ENCODE measurements at regions not wholly inside any gene's neighbourhood (a gene's known extent, or its start where the extent isn't known, plus 50 kb on each side); places are given as distances from the start of the nearest gene placed in this dataset.

GRCh38 chr1:47627471-47628370 lies 189.9 kb downstream of the FOXD2 start:
- Histone ChIP-seq H3K27me3 (no peaks in the 10 kb centered on the region), H3K4me3 (no peak overlapping the region)
- no peak for DNase-seq

GRCh38 chr1:47629201-47629600 lies 191.4 kb downstream of the FOXD2 start:
- ATAC-seq (no peak), DNase-seq (no peak), FAIRE-seq (no peak)
- no peaks in the 10 kb centered on the region for H3K27me3 ChIP-seq
- H3K27ac ChIP-seq, result no peak overlapping the region
- intact Hi-C loops (cut with DNase I), result no loop called here
- no peaks in the 10 kb centered on the region for H3K36me3 ChIP-seq
- H3K4me1 ChIP-seq, result no peaks in the 10 kb centered on the region
- H3K9me3 ChIP-seq, result no peaks in the 10 kb centered on the region
- WGBS, 2 donors, result 87 to 92% methylated on average over 3 of the region's 3 CpGs
- no peak for TF ChIP-seq CTCF (IDR thresholded peaks at IDR 0.05)
- H3K4me3 ChIP-seq, result no peak overlapping the region

More at GRCh38 chr1:47627471-47628370, 189.9 kb downstream of the FOXD2 start:
- no peaks in the 10 kb centered on the region for H3K9me3 ChIP-seq
- H3K27ac ChIP-seq, result no peak overlapping the region
- no peak for ATAC-seq
- H3K4me1 ChIP-seq, result no peaks in the 10 kb centered on the region
- H3K36me3 ChIP-seq, result no peaks in the 10 kb centered on the region
- intact Hi-C loops (cut with DNase I), result no loop called here
- no peak for FAIRE-seq
- WGBS, 2 donors, result 73 to 74% methylated on average over 20 to 23 of the region's 23 CpGs
- no peak for TF ChIP-seq CTCF (IDR thresholded peaks at IDR 0.05)

GRCh38 chr1:47630346-47630745 lies 192.5 kb downstream of the FOXD2 start:
- H3K4me3 ChIP-seq, result no peak overlapping the region
- no peaks in the 10 kb centered on the region for H3K27me3 ChIP-seq
- DNase-seq (no peak), ATAC-seq (no peak), FAIRE-seq (no peak)
- TF ChIP-seq CTCF (IDR thresholded peaks at IDR 0.05), result no peak
- WGBS, 2 donors, result 85 to 94% methylated on average over 4 of the region's 4 CpGs
- no peaks in the 10 kb centered on the region for H3K4me1 ChIP-seq
- no peak overlapping the region for H3K27ac ChIP-seq
- H3K9me3 ChIP-seq, result no peaks in the 10 kb centered on the region
- intact Hi-C loops (cut with DNase I), result no loop called here
- H3K36me3 ChIP-seq, result no peaks in the 10 kb centered on the region

GRCh38 chr1:47631411-47631995 lies 193.7 kb downstream of the FOXD2 start:
- no peak for TF ChIP-seq CTCF (IDR thresholded peaks at IDR 0.05)
- 65 to 71% methylated on average over 17 of the region's 17 CpGs for WGBS, 2 donors
- FAIRE-seq (no peak), ATAC-seq (no peak), DNase-seq (no peak)
- Histone ChIP-seq H3K27me3 (no peaks in the 10 kb centered on the region), H3K9me3 (no peaks in the 10 kb centered on the region), H3K36me3 (no peaks in the 10 kb centered on the region), H3K27ac (no peak overlapping the region), H3K4me3 (no peak overlapping the region), H3K4me1 (no peaks in the 10 kb centered on the region)
- intact Hi-C loops (cut with DNase I), result no loop called here

GRCh38 chr1:47635111-47635510 lies 197.3 kb downstream of the FOXD2 start:
- Histone ChIP-seq H3K27ac (no peak overlapping the region), H3K9me3 (no peaks in the 10 kb centered on the region), H3K36me3 (no peaks in the 10 kb centered on the region), H3K27me3 (no peaks in the 10 kb centered on the region), H3K4me1 (no peaks in the 10 kb centered on the region), H3K4me3 (no peak overlapping the region)
- FAIRE-seq (no peak), ATAC-seq (no peak), DNase-seq (no peak)
- TF ChIP-seq CTCF (IDR thresholded peaks at IDR 0.05), result no peak
- intact Hi-C loops (cut with DNase I), result no loop called here
- 69 to 83% methylated on average over 5 of the region's 5 CpGs for WGBS, 2 donors

Measured in pancreas (tissue), 10 donors.